OCI-LY7 (cell line): ENCODE measurements at regions not wholly inside any gene's neighbourhood (a gene's known extent, or its start where the extent isn't known, plus 50 kb on each side); places are given as distances from the start of the nearest gene placed in this dataset.

Experiments
- BruUV-seq: library from RNA; stranded (reverse); fragments of 400-500 nt; replicated peaks from 2 replicates; lab custom pipeline; 2021; lab: Mats Ljungman, UMichigan
- CTCF ChIA-PET: fragments of 300-600 bp; sonication (Branson Sonifier 250); formaldehyde crosslinking; loops from one replicate; lab custom pipeline; 2022; ENCODE audit warnings: antibody characterized with exemption; ENCODE audit not compliant: unreplicated experiment; lab: Charles Lee
- POLR2A ChIA-PET: fragments of 300-600 bp; sonication (Branson Sonifier 250); formaldehyde crosslinking; loops from one replicate; lab custom pipeline; 2022; ENCODE audit warnings: antibody characterized with exemption; lab: Charles Lee
- DNase-seq: peaks from one replicate; pipeline ENCODE4 v3.0.0-alpha.2; 2015; ENCODE audit warnings: low spot score
- H2AFZ ChIP-seq: fragments of 200-600 bp; sonication (generic), shearing (Covaris generic); 2 replicates; pipeline ENCODE4 v1.6.1; 2014; ENCODE audit warnings: mild to moderate bottlenecking, antibody characterized with exemption, low read length, moderate library complexity
- H3K27ac ChIP-seq: fragments of 200-600 bp; sonication (generic); 2 replicates; pipeline ENCODE4 v1.5.1; 2014; ENCODE audit warnings: mixed run types, low read depth, mild to moderate bottlenecking, moderate library complexity, low read length, inconsistent platforms; ENCODE audit not compliant: poor library complexity, severe bottlenecking
- H3K36me3 ChIP-seq: fragments of 200-600 bp; sonication (generic); 2 replicates; pipeline ENCODE4 v1.6.1; 2014; ENCODE audit warnings: mild to moderate bottlenecking, antibody characterized with exemption, low read length, moderate library complexity, mixed read lengths; ENCODE audit not compliant: insufficient read depth
- H3K4me1 ChIP-seq: fragments of 200-600 bp; sonication (generic); 2 replicates; pipeline ENCODE4 v1.5.1; 2014; ENCODE audit warnings: mild to moderate bottlenecking, low read length; ENCODE audit not compliant: insufficient read depth, poor library complexity, severe bottlenecking
- H3K4me2 ChIP-seq: fragments of 200-600 bp; sonication (generic); 2 replicates; pipeline ENCODE4 v1.6.1; 2014; ENCODE audit warnings: mild to moderate bottlenecking, low read length
- H3K4me3 ChIP-seq: fragments of 200-600 bp; sonication (generic); 2 replicates; pipeline ENCODE4 v1.5.1; 2014; ENCODE audit warnings: mild to moderate bottlenecking, low read depth, low read length; ENCODE audit not compliant: poor library complexity, severe bottlenecking
- H3K79me2 ChIP-seq: fragments of 200-600 bp; sonication (generic); 2 replicates; pipeline ENCODE4 v1.6.1; 2016; ENCODE audit warnings: low read depth, mild to moderate bottlenecking, low read length, moderate library complexity, mixed read lengths; ENCODE audit not compliant: insufficient read depth
- H3K9me2 ChIP-seq: fragments of 200-600 bp; sonication (generic); 2 replicates; pipeline ENCODE4 v1.6.1; 2016; ENCODE audit warnings: mild to moderate bottlenecking, low read length, mixed read lengths; ENCODE audit not compliant: insufficient read depth
- H3K9me3 ChIP-seq: fragments of 200-600 bp; sonication (generic); 2 replicates; pipeline ENCODE4 v1.6.1; 2014; ENCODE audit warnings: mild to moderate bottlenecking, mixed run types, low read length, mixed read lengths
- H4K20me1 ChIP-seq: fragments of 200-600 bp; sonication (generic); 2 replicates; pipeline ENCODE4 v1.6.1; 2014; ENCODE audit warnings: mild to moderate bottlenecking, antibody characterized with exemption, low read length, moderate library complexity, mixed read lengths; ENCODE audit not compliant: insufficient read depth
- EZH2phosphoT487 ChIP-seq: fragments of 200-600 bp; sonication (generic); IDR thresholded peaks from 2 replicates; pipeline ENCODE4 v1.6.1; 2018; ENCODE audit warnings: low read depth, borderline replicate concordance, mild to moderate bottlenecking, mixed run types, antibody characterized with exemption, low read length, moderate library complexity, mixed read lengths
- intact Hi-C: fragments of 100-400 bp; cut with micrococcal nuclease; formaldehyde crosslinking; loops from one replicate; pipeline ENCODE4 v1.10.0; 2022; ENCODE audit not compliant: unreplicated experiment
- TF ChIP-seq, protein P1 (sequence below): fragments of 200-600 bp; sonication (generic); conservative IDR thresholded peaks from 2 replicates; pipeline ENCODE4 v1.5.1; 2014; ENCODE audit warnings: mild to moderate bottlenecking, antibody characterized with exemption, low read length, moderate library complexity, mixed read lengths

DNA sequence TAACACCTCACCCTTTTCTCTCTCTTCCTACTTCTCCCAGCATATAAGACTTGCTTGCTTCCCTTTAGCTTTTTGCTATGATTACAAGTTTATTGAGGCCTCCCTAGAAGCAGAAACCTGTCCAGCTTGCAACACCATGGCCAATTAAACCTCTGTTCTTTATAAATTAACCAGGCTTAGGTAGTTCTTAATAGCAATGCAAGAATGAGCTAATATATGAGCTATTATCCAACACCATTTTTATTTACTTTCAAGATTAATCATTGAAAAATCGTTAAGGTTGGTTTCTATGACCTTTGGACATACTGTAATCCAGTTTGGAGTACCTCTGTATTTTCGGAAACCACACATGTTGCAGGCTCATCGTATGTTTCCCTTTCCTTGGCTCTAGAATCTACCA, 643.1 kb downstream of the ZPLD1 start:
- no TSS peak for BruUV-seq

DNA sequence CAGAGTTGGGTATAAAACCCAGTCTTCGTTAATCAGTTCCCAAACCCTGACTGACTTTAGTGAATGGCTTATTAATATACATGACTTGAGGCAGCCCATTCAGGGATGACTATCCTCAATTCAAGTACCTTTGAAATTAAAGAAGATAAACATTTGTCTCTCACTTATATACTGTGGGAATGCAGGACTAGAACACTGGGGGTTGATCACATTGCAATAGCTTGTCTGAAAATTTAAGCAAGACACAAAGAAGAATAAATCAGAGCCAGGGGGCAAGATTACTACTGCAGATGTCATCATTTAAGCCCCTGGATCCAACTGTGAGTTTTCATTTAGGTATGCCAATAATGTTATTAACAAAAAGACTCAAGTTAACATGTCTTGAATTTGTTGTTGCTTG, 647.7 kb downstream of the ZPLD1 start:
- Histone ChIP-seq H3K27ac (no peak overlapping the region), H3K9me2 (no peaks in the 10 kb centered on the region), H3K79me2 (no peaks in the 10 kb centered on the region), H4K20me1 (no peaks in the 10 kb centered on the region), H3K9me3 (no peaks in the 10 kb centered on the region), H3K4me2 (no peak overlapping the region), H2AFZ (no peak overlapping the region), H3K4me1 (no peaks in the 10 kb centered on the region), H3K36me3 (no peaks in the 10 kb centered on the region), H3K4me3 (no peak overlapping the region)
- intact Hi-C loops: no loop called here
- no peak for DNase-seq
- POLR2A ChIA-PET: no interaction called here
- CTCF ChIA-PET: no interaction called here
- TF ChIP-seq, protein P1, sequence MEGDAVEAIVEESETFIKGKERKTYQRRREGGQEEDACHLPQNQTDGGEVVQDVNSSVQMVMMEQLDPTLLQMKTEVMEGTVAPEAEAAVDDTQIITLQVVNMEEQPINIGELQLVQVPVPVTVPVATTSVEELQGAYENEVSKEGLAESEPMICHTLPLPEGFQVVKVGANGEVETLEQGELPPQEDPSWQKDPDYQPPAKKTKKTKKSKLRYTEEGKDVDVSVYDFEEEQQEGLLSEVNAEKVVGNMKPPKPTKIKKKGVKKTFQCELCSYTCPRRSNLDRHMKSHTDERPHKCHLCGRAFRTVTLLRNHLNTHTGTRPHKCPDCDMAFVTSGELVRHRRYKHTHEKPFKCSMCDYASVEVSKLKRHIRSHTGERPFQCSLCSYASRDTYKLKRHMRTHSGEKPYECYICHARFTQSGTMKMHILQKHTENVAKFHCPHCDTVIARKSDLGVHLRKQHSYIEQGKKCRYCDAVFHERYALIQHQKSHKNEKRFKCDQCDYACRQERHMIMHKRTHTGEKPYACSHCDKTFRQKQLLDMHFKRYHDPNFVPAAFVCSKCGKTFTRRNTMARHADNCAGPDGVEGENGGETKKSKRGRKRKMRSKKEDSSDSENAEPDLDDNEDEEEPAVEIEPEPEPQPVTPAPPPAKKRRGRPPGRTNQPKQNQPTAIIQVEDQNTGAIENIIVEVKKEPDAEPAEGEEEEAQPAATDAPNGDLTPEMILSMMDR: no peak
- no peak for TF ChIP-seq EZH2phosphoT487
- no TSS peak for BruUV-seq

More for the DNA sequence above, 643.1 kb downstream of the ZPLD1 start:
- intact Hi-C loops: no loop called here
- ChIA-PET POLR2A (no interaction called here), CTCF (no interaction called here)
- Histone ChIP-seq H3K9me3 (no peaks in the 10 kb centered on the region), H3K4me1 (no peaks in the 10 kb centered on the region), H3K27ac (no peak overlapping the region), H3K36me3 (no peaks in the 10 kb centered on the region), H3K4me2 (no peak overlapping the region), H4K20me1 (no peaks in the 10 kb centered on the region), H2AFZ (no peak overlapping the region), H3K4me3 (no peak overlapping the region), H3K79me2 (no peaks in the 10 kb centered on the region), H3K9me2 (no peaks in the 10 kb centered on the region)
- TF ChIP-seq, protein P1: no peak
- no peak for TF ChIP-seq EZH2phosphoT487
- no peak for DNase-seq

- Histone ChIP-seq H3K4me2 (no peak overlapping the region), H3K79me2 (no peaks in the 10 kb centered on the region), H3K27ac (no peak overlapping the region), H3K4me3 (no peak overlapping the region), H3K9me2 (no peaks in the 10 kb centered on the region), H4K20me1 (no peaks in the 10 kb centered on the region), H3K36me3 (no peaks in the 10 kb centered on the region), H3K9me3 (no peaks in the 10 kb centered on the region), H2AFZ (no peak overlapping the region), H3K4me1 (no peaks in the 10 kb centered on the region)
- TF ChIP-seq, protein P1: no peak
- TF ChIP-seq EZH2phosphoT487: no peak
- BruUV-seq: no TSS peak
- POLR2A ChIA-PET: interaction anchor here (0.6 kb wide), 1 partner anchor 20 kb away, joined by 3 read pairs; no protein-coding TSS in a partner anchor
- intact Hi-C loops: no loop called here
- no peak for DNase-seq
- CTCF ChIA-PET: no interaction called here
Observed at GRCh38 chr3:103083848-103084631, 649.2 kb downstream of the ZPLD1 start.
